GM19240 (cell line): ENCODE measurements at regions not wholly inside any gene's neighbourhood (a gene's known extent, or its start where the extent isn't known, plus 50 kb on each side); places are given as distances from the start of the nearest gene placed in this dataset.
"Not testable (repeated sequence)": the region's sequence is repeated elsewhere in the genome, so short reads cannot be mapped to it uniquely, and the experiment has no call there.

ENCODE experiments used
- DNase-seq: peaks from one replicate; pipeline ENCODE4 v3.0.0; 2011; ENCODE audit warnings: low spot score; ENCODE audit not compliant: insufficient read length

GRCh38 chr2:195537811-195538210, 119.2 kb upstream of the SLC39A10 start:
- no peak for DNase-seq

GRCh38 chr2:195536906-195537305, 120.1 kb upstream of the SLC39A10 start:
- no peak for DNase-seq

GRCh38 chr2:195535911-195536522, 121.0 kb upstream of the SLC39A10 start:
- DNase-seq = peak; percentile 46

GRCh38 chr2:195534971-195535370, 122.1 kb upstream of the SLC39A10 start:
- DNase-seq = no peak

- no peak for DNase-seq
Observed at GRCh38 chr2:195533771-195534642, 123.0 kb upstream of the SLC39A10 start.

- DNase-seq = no peak
Observed at GRCh38 chr2:195532628-195533271, 124.3 kb upstream of the SLC39A10 start.

- DNase-seq = no peak
Observed at GRCh38 chr2:195532255-195532627, 124.8 kb upstream of the SLC39A10 start.

- no peak for DNase-seq
Observed at GRCh38 chr2:195531754-195532153, 125.3 kb upstream of the SLC39A10 start.

GRCh38 chr2:195523242-195523641, 133.8 kb upstream of the SLC39A10 start:
- DNase-seq = not testable (repeated sequence)

- no peak for DNase-seq
Observed at GRCh38 chr2:195521589-195521988, 135.4 kb upstream of the SLC39A10 start.

GRCh38 chr2:195520671-195521155, 136.3 kb upstream of the SLC39A10 start:
- no peak for DNase-seq

GRCh38 chr2:195515551-195515950, 141.5 kb upstream of the SLC39A10 start:
- DNase-seq = no peak

GRCh38 chr2:195514365-195514764, 142.7 kb upstream of the SLC39A10 start:
- DNase-seq = no peak

GRCh38 chr2:195513119-195513518, 143.9 kb upstream of the SLC39A10 start:
- DNase-seq = no peak

- DNase-seq = no peak
Observed at GRCh38 chr2:195509551-195509950, 147.5 kb upstream of the SLC39A10 start.

GRCh38 chr2:195508139-195508455, 148.9 kb upstream of the SLC39A10 start:
- DNase-seq = no peak

GRCh38 chr2:195507447-195508138, 149.4 kb upstream of the SLC39A10 start:
- DNase-seq = no peak

- DNase-seq = no peak
Observed at GRCh38 chr2:195505701-195506100, 151.3 kb upstream of the SLC39A10 start.

- DNase-seq = no peak
Observed at GRCh38 chr2:195503208-195503607, 153.8 kb upstream of the SLC39A10 start.

GRCh38 chr2:195501746-195502145, 155.3 kb upstream of the SLC39A10 start:
- DNase-seq = no peak

- no peak for DNase-seq
Observed at GRCh38 chr2:195500879-195501278, 156.1 kb upstream of the SLC39A10 start.
